ENCODE measurements at regions not wholly inside any gene's neighbourhood (a gene's known extent, or its start where the extent isn't known, plus 50 kb on each side); places are given as distances from the start of the nearest gene placed in this dataset.

- Histone ChIP-seq H3K9me2 (ENCODE audit: low read depth, low read length) (no peaks in the 10 kb centered on the region), H3K27ac (ENCODE audit: low read depth, low read length, poor library complexity, severe bottlenecking) (no peak overlapping the region), H3K4me2 (ENCODE audit: low read length) (no peak overlapping the region), H3K9me3 (ENCODE audit: low read length) (no peaks in the 10 kb centered on the region), H3F3A (ENCODE audit: insufficient read depth, low read length) (no peaks in the 10 kb centered on the region), H3K4me1 (ENCODE audit: insufficient read depth, low read length, severe bottlenecking) (no peaks in the 10 kb centered on the region), H3K9ac (ENCODE audit: low read length) (no peak overlapping the region), H3K27me3 (ENCODE audit: insufficient read depth, low read length) (no peaks in the 10 kb centered on the region), H2AFZ (ENCODE audit: low read length) (no peak overlapping the region), H3K4me3 (ENCODE audit: low read depth, low read length, poor library complexity, severe bottlenecking) (no peak overlapping the region), H3K36me3 (ENCODE audit: insufficient read depth, low read length) (no peaks in the 10 kb centered on the region), H3K79me2 (ENCODE audit: insufficient read depth, low read length) (no peaks in the 10 kb centered on the region), H4K20me1 (ENCODE audit: insufficient read depth, low read length) (no peaks in the 10 kb centered on the region)
- TF ChIP-seq CTCF (IDR thresholded peaks at IDR 0.05; ENCODE audit: low read length) (no peak), EZH2 (IDR thresholded peaks at IDR 0.05; ENCODE audit: borderline replicate concordance, low read length) (no peak)
These were observed 142.6 kb upstream of the SERPINE2 start for GRCh38 chr2:224181534-224182155.

GRCh38 chr2:224180810-224181209, 141.7 kb upstream of the SERPINE2 start:
- Histone ChIP-seq H3K27ac (ENCODE audit: low read depth, low read length, poor library complexity, severe bottlenecking) (no peak overlapping the region), H3K9me3 (ENCODE audit: low read length) (no peaks in the 10 kb centered on the region)
- TF ChIP-seq EZH2 (IDR thresholded peaks at IDR 0.05; ENCODE audit: borderline replicate concordance, low read length), result no peak
- no peak for TF ChIP-seq CTCF (IDR thresholded peaks at IDR 0.05; ENCODE audit: low read length)

GRCh38 chr2:224178056-224178455, 139.0 kb upstream of the SERPINE2 start:
- no peak overlapping the region for H3K4me3 ChIP-seq (ENCODE audit: low read depth, low read length, poor library complexity, severe bottlenecking)
- no peak overlapping the region for H3K27ac ChIP-seq (ENCODE audit: low read depth, low read length, poor library complexity, severe bottlenecking)
- TF ChIP-seq EZH2 (IDR thresholded peaks at IDR 0.05; ENCODE audit: borderline replicate concordance, low read length) (no peak), CTCF (IDR thresholded peaks at IDR 0.05; ENCODE audit: low read length) (no peak)
- H3K36me3 ChIP-seq (ENCODE audit: insufficient read depth, low read length), result no peaks in the 10 kb centered on the region
- H3K9me3 ChIP-seq (ENCODE audit: low read length), result no peaks in the 10 kb centered on the region
- no peak overlapping the region for H3K4me2 ChIP-seq (ENCODE audit: low read length)
- H3K27me3 ChIP-seq (ENCODE audit: insufficient read depth, low read length), result no peaks in the 10 kb centered on the region
- no peaks in the 10 kb centered on the region for H3K9me2 ChIP-seq (ENCODE audit: low read depth, low read length)
- H4K20me1 ChIP-seq (ENCODE audit: insufficient read depth, low read length), result no peaks in the 10 kb centered on the region
- no peaks in the 10 kb centered on the region for H3K4me1 ChIP-seq (ENCODE audit: insufficient read depth, low read length, severe bottlenecking)
- no peak overlapping the region for H3K9ac ChIP-seq (ENCODE audit: low read length)
- no peaks in the 10 kb centered on the region for H3F3A ChIP-seq (ENCODE audit: insufficient read depth, low read length)
- no peaks in the 10 kb centered on the region for H3K79me2 ChIP-seq (ENCODE audit: insufficient read depth, low read length)
- no peak overlapping the region for H2AFZ ChIP-seq (ENCODE audit: low read length)

More at GRCh38 chr2:224180810-224181209, 141.7 kb upstream of the SERPINE2 start:
- Histone ChIP-seq H3K4me2 (ENCODE audit: low read length) (no peak overlapping the region), H4K20me1 (ENCODE audit: insufficient read depth, low read length) (no peaks in the 10 kb centered on the region), H3K27me3 (ENCODE audit: insufficient read depth, low read length) (no peaks in the 10 kb centered on the region), H3K9ac (ENCODE audit: low read length) (no peak overlapping the region), H2AFZ (ENCODE audit: low read length) (no peak overlapping the region), H3K4me3 (ENCODE audit: low read depth, low read length, poor library complexity, severe bottlenecking) (no peak overlapping the region), H3K79me2 (ENCODE audit: insufficient read depth, low read length) (no peaks in the 10 kb centered on the region), H3F3A (ENCODE audit: insufficient read depth, low read length) (no peaks in the 10 kb centered on the region), H3K4me1 (ENCODE audit: insufficient read depth, low read length, severe bottlenecking) (no peaks in the 10 kb centered on the region), H3K36me3 (ENCODE audit: insufficient read depth, low read length) (no peaks in the 10 kb centered on the region), H3K9me2 (ENCODE audit: low read depth, low read length) (no peaks in the 10 kb centered on the region)

Measured in OCI-LY1 (cell line).